ENCODE measurements at regions not wholly inside any gene's neighbourhood (a gene's known extent, or its start where the extent isn't known, plus 50 kb on each side); places are given as distances from the start of the nearest gene placed in this dataset.

DNA sequence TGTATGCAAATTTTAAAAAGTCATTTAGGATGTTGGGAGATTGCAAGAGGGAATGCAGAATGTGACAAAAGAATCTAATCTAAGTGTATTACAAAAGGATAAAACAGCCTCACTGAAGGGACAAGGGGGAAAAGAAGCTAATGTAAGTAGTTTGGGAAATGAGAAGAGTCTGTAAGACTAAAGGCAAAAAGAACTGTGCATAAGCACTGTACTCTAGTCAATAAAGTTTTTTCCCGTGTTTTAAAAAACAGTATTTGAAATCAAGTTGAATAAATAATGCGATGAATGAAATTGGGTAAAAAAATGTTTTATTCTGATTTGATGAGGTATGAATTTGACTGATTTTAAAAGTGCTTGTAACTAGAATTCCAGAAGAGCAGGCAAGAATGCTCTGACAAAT lies 149.8 kb downstream of the VEGFA start:
- TF ChIP-seq NFRKB (IDR thresholded peaks at IDR 0.05) (no peak), ELF4 (IDR thresholded peaks at IDR 0.05) (no peak), TARDBP (IDR thresholded peaks at IDR 0.05) (no peak), LEF1 (IDR thresholded peaks at IDR 0.05; ENCODE audit: borderline replicate concordance) (no peak), ZNF384 (IDR thresholded peaks at IDR 0.05) (no peak), FOXK2 (IDR thresholded peaks at IDR 0.05) (no peak), HDGF (IDR thresholded peaks at IDR 0.05; ENCODE audit: borderline replicate concordance) (no peak), SP1 (IDR thresholded peaks at IDR 0.05) (no peak)
- ChIA-PET CTCF (interaction anchor here (0.7 kb wide), 1 partner anchor 110 kb away, joined by 3 read pairs; no protein-coding TSS in a partner anchor), POLR2A (no interaction called here)
- no peak for DNase-seq (ENCODE audit: extremely low spot score)

DNA sequence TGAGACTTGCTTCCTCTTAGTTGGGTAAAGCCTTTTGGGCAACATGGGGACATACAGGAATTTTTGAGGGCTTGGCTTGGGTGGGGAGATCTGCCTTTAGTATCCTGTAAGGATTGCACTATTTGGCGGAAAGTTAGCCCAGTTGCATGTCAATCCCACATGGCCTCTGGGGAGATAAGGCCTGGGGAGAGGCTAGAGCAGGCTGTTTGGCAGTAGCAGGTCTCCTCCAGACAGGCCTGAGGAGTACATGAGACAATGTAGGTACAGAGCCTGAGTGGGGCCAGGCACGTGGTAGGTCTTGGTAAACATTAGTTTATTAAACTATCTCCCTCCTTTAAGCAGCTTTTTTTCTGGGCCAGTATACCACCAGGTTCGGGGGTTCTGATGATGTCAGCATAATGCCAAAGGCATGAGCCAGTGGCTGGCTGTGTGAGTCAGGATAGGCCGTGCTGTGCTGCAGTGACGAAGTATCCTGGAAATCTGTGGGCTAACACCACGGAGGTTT lies 147.9 kb downstream of the VEGFA start:
- POLR2A ChIA-PET: no interaction called here
- CTCF ChIA-PET: no interaction called here
- DNase-seq (ENCODE audit: extremely low spot score): no peak
- TF ChIP-seq ELF4 (IDR thresholded peaks at IDR 0.05) (no peak), NFRKB (IDR thresholded peaks at IDR 0.05) (no peak), FOXM1 (IDR thresholded peaks at IDR 0.05; ENCODE audit: borderline replicate concordance) (no peak), SP1 (IDR thresholded peaks at IDR 0.05) (no peak), L3MBTL2 (conservative IDR thresholded peaks at IDR 0.05) (no peak)

DNA sequence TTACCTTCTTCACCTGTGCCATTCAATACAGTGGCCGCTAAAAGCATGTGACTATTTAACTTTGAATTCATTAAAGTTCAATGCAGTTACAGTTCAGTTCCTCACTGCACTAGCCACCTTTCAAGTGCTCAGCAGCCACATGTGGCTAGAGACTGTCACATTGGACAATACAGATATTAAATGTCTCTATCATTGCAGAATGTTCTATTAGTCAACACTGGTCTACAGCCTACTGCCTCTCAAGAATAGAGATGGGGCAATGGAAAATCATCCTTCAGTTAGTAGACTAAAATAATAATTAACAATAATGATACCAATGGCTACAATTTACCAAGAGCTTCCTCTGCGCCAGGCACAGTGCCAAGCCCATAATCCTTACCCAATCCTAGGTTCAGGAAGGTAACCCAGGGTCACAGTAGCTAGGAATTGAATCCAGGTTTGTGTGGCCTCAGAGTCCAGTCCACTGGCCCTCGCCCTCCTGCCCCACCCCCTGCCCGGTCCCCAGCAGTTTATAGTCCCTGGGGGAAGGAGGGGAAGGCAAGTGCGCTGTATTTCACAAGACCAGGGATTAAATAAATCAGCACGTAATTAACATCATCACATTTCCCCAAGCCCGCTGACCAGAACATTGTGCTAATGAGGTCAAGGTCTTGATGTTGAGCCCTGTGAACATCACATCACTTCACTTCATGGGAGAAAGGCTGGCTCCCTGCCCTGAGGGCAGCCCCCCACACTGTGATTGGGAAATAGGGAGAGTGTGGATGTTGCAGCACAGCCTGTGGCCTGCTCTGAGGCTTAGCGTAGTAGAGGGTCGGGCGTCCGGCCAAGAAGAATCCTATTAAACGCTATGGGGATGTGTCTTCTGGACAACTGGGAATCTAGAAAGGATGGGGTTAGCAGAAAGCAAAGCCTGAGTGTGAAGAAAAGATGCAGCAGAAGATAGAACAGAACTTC lies 147.2 kb downstream of the VEGFA start:
- ChIA-PET CTCF (interaction anchor here (1.0 kb wide), 1 partner anchor 14 kb away, joined by 4 read pairs; no protein-coding TSS in a partner anchor), POLR2A (no interaction called here)
- DNase-seq (ENCODE audit: extremely low spot score): no peak
- no peak for TF ChIP-seq L3MBTL2 (conservative IDR thresholded peaks at IDR 0.05)
- no peak for TF ChIP-seq FOXM1 (IDR thresholded peaks at IDR 0.05; ENCODE audit: borderline replicate concordance)
- no peak for TF ChIP-seq BHLHE40 (IDR thresholded peaks at IDR 0.05; ENCODE audit: borderline replicate concordance)

- POLR2A ChIA-PET: interaction anchor here (1.0 to 2.7 kb wide), 2 partner anchors 10 to 13 kb away, joined by 3 to 11 read pairs; no protein-coding TSS in a partner anchor
- TF ChIP-seq ELF4 (IDR thresholded peaks at IDR 0.05) (no peak), LEF1 (IDR thresholded peaks at IDR 0.05; ENCODE audit: borderline replicate concordance) (no peak), NFRKB (IDR thresholded peaks at IDR 0.05) (no peak), FOXM1 (IDR thresholded peaks at IDR 0.05; ENCODE audit: borderline replicate concordance) (no peak), BHLHE40 (IDR thresholded peaks at IDR 0.05; ENCODE audit: borderline replicate concordance) (no peak), HDGF (IDR thresholded peaks at IDR 0.05; ENCODE audit: borderline replicate concordance) (no peak), FOXK2 (IDR thresholded peaks at IDR 0.05) (no peak), PKNOX1 (IDR thresholded peaks at IDR 0.05) (no peak), ZNF384 (IDR thresholded peaks at IDR 0.05) (no peak), CTBP1 (IDR thresholded peaks at IDR 0.05; ENCODE audit: borderline replicate concordance) (no peak), SUZ12 (IDR thresholded peaks at IDR 0.05) (no peak), L3MBTL2 (conservative IDR thresholded peaks at IDR 0.05) (no peak), ARNT (IDR thresholded peaks at IDR 0.05) (no peak), FOXA1 (IDR thresholded peaks at IDR 0.05) (no peak), TARDBP (IDR thresholded peaks at IDR 0.05) (no peak), SP1 (IDR thresholded peaks at IDR 0.05) (no peak)
- CTCF ChIA-PET: interaction anchor here (0.6 to 1.0 kb wide), 3 partner anchors 15 to 146 kb away, joined by 3 to 4 read pairs (median 3); partner anchors contain the start of gene VEGFA
- no peak for DNase-seq (ENCODE audit: extremely low spot score)
Observed at GRCh38 chr6:43915986-43916923, 146.2 kb downstream of the VEGFA start.

DNA sequence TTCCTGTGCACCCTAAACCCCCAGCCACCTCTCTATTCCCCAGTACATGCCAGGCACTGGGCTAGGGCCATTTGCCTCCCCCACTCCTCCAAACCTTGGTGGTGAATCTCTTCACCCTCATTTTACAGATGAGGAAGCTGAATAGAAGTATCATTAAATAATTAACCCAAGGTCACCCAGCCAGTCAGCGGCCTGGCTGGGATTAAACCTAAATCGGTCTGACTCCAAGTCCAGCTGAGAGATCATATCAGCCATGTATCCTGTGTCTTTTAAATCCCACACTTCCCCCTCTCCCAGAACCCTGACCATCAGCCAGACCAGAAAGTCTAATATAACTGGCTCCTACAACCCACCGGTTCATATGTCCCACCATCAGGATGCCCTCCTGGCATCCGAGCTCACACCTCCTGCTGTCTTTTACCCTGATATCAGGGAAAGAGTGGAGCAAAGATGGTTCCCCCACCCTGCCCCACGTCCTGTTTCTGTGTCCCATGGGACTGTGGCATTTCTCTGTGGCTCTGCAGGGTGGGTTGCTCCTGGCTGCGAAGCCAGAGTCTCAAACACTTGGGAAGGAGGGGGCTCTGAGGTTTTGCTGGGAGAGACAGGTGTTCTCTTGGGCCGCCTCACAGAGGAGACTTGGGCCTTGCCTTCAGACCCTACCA lies 145.3 kb downstream of the VEGFA start:
- no peak for TF ChIP-seq FOXA1 (IDR thresholded peaks at IDR 0.05)
- ChIA-PET CTCF (interaction anchor here (0.6 to 1.3 kb wide), 4 partner anchors 19 to 213 kb away, joined by 3 read pairs; partner anchors contain the start of gene VEGFA), POLR2A (interaction anchor here (1.0 to 2.7 kb wide), 2 partner anchors 11 to 12 kb away, joined by 3 to 11 read pairs; no protein-coding TSS in a partner anchor)
- no peak for DNase-seq (ENCODE audit: extremely low spot score)

- ChIA-PET CTCF (interaction anchor here (0.6 to 1.5 kb wide), 4 partner anchors 12 to 212 kb away, joined by 3 to 6 read pairs (median 3); no protein-coding TSS in a partner anchor), POLR2A (interaction anchor here (2.7 kb wide), 1 partner anchor 12 kb away, joined by 11 read pairs; no protein-coding TSS in a partner anchor)
- TF ChIP-seq LEF1 (IDR thresholded peaks at IDR 0.05; ENCODE audit: borderline replicate concordance) (no peak), TARDBP (IDR thresholded peaks at IDR 0.05) (no peak), ELF4 (IDR thresholded peaks at IDR 0.05) (no peak), BHLHE40 (IDR thresholded peaks at IDR 0.05; ENCODE audit: borderline replicate concordance) (no peak), PKNOX1 (IDR thresholded peaks at IDR 0.05) (no peak), L3MBTL2 (conservative IDR thresholded peaks at IDR 0.05) (no peak), CTBP1 (IDR thresholded peaks at IDR 0.05; ENCODE audit: borderline replicate concordance) (no peak), FOXA1 (IDR thresholded peaks at IDR 0.05) (no peak), HDGF (IDR thresholded peaks at IDR 0.05; ENCODE audit: borderline replicate concordance) (no peak), ZNF384 (IDR thresholded peaks at IDR 0.05) (no peak), FOXM1 (IDR thresholded peaks at IDR 0.05; ENCODE audit: borderline replicate concordance) (no peak), FOXK2 (IDR thresholded peaks at IDR 0.05) (no peak), NFRKB (IDR thresholded peaks at IDR 0.05) (no peak), SP1 (IDR thresholded peaks at IDR 0.05) (no peak)
- DNase-seq (ENCODE audit: extremely low spot score): no peak
Observed at GRCh38 chr6:43914272-43915147, 144.5 kb downstream of the VEGFA start.
